NB4 (cell line): ENCODE measurements at regions not wholly inside any gene's neighbourhood (a gene's known extent, or its start where the extent isn't known, plus 50 kb on each side); places are given as distances from the start of the nearest gene placed in this dataset.

ENCODE experiments used
- MAX ChIP-seq: IDR thresholded peaks from 2 replicates; pipeline ENCODE4 v1.6.1; 2011; ENCODE audit warnings: low read depth, low read length
- POLR2A ChIP-seq: IDR thresholded peaks from 2 replicates; pipeline ENCODE4 v1.6.1; 2011; ENCODE audit warnings: mild to moderate bottlenecking; ENCODE audit not compliant: insufficient read length; ENCODE audit errors: extremely low read depth
- TF ChIP-seq, protein P1 (sequence below): IDR thresholded peaks from one replicate; pipeline ENCODE4 v1.5.1; 2012; ENCODE audit warnings: low read depth, low read length

DNA sequence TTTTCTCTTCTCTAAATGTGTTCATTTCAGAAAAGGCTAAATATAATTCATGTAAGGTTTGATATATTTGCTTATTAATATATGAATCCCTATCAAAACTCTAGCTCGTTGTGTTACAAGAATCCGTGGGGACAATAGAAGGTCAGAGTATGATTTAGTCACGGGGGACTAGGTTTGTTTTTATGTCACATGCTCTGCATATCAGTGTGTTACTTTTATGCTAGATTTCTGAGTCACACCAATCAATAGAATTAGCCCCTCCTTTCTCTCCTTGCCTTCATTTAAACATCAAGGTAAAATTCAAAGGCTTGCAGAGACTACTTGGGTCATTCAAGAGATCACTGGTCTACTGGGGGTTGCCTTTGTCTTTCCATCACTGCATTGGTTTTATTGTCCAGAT, 636.1 kb downstream of the NR2F2 start:
- TF ChIP-seq, protein P1, sequence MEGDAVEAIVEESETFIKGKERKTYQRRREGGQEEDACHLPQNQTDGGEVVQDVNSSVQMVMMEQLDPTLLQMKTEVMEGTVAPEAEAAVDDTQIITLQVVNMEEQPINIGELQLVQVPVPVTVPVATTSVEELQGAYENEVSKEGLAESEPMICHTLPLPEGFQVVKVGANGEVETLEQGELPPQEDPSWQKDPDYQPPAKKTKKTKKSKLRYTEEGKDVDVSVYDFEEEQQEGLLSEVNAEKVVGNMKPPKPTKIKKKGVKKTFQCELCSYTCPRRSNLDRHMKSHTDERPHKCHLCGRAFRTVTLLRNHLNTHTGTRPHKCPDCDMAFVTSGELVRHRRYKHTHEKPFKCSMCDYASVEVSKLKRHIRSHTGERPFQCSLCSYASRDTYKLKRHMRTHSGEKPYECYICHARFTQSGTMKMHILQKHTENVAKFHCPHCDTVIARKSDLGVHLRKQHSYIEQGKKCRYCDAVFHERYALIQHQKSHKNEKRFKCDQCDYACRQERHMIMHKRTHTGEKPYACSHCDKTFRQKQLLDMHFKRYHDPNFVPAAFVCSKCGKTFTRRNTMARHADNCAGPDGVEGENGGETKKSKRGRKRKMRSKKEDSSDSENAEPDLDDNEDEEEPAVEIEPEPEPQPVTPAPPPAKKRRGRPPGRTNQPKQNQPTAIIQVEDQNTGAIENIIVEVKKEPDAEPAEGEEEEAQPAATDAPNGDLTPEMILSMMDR, result no peak
- no peak for TF ChIP-seq POLR2A
- no peak for TF ChIP-seq MAX
